ENCODE measurements at regions not wholly inside any gene's neighbourhood (a gene's known extent, or its start where the extent isn't known, plus 50 kb on each side); places are given as distances from the start of the nearest gene placed in this dataset.

DNA sequence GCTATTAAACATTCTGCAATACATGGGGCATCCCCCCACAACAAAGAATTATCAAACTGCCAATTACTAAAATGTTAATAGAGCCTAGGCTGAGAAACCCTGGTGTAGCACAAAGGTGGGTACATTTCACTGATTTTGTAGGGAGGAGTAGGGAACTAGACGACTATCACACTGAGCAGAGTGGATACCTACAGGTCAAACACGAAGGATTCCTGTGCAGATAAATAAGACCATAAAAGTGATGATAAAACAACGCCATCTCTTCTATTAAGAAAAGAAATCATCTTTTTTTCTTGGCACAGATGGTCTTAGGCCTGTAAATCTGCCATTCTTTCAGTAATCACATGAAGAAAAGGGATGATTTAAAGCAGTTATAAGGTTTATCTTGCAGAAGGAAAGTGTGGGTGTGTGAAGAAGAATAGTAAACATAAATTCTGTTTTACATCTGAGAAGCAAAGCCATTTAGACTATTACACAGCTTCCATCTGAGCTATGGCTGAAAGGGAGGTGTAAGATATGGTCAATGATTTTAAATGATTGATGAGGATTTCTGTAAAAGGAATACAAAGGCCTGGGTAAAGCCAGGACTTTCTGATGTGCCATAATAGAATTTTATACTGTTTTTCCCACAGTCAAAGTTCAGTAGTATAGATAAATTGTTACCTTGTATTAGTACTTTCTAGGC, 429.4 kb upstream of the GOT2 start:
- TF ChIP-seq POLR2A (IDR thresholded peaks at IDR 0.05): no peak
- TF ChIP-seq, protein P1, sequence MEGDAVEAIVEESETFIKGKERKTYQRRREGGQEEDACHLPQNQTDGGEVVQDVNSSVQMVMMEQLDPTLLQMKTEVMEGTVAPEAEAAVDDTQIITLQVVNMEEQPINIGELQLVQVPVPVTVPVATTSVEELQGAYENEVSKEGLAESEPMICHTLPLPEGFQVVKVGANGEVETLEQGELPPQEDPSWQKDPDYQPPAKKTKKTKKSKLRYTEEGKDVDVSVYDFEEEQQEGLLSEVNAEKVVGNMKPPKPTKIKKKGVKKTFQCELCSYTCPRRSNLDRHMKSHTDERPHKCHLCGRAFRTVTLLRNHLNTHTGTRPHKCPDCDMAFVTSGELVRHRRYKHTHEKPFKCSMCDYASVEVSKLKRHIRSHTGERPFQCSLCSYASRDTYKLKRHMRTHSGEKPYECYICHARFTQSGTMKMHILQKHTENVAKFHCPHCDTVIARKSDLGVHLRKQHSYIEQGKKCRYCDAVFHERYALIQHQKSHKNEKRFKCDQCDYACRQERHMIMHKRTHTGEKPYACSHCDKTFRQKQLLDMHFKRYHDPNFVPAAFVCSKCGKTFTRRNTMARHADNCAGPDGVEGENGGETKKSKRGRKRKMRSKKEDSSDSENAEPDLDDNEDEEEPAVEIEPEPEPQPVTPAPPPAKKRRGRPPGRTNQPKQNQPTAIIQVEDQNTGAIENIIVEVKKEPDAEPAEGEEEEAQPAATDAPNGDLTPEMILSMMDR (IDR thresholded peaks at IDR 0.05): no peak
- TF ChIP-seq EP300 (IDR thresholded peaks at IDR 0.05): no peak
- no peaks in the 10 kb centered on the region for H3K27me3 ChIP-seq
- WGBS, 3 donors: 4 to 9% (median 5%) methylated on average over 3 of the region's 3 CpGs
- no peak overlapping the region for H3K27ac ChIP-seq
- no peaks in the 10 kb centered on the region for H3K9me3 ChIP-seq
- no peak overlapping the region for H3K4me3 ChIP-seq
- no peaks in the 10 kb centered on the region for H3K36me3 ChIP-seq
- DNase-seq: no peak
- intact Hi-C loops (cut with DNase I): no loop called here
- no peaks in the 10 kb centered on the region for H3K4me1 ChIP-seq (ENCODE audit: insufficient read depth)

DNA sequence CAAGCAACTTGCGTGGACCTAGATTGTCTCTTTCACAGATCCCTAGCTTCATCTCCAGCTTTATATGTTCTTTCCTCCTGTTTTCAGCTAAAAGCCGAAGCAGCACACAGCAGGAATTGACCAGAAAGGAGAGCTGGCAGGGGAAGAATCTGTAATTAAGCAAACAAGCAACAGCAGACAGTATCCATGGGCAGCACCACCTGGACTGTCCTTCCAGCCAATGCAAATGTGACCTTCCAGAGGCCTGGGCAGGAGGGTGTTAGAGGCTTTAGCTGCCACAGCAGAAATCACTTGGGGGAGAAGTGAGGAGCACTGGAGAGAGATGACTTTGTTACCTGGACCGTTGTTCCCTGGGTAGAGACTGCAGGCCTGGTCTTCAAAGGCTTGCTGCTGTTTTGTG, 427.6 kb upstream of the GOT2 start:
- intact Hi-C loops (cut with DNase I): no loop called here
- Histone ChIP-seq H3K27me3 (no peaks in the 10 kb centered on the region), H3K27ac (no peak overlapping the region), H3K4me1 (ENCODE audit: insufficient read depth) (no peaks in the 10 kb centered on the region), H3K9me3 (no peaks in the 10 kb centered on the region), H3K4me3 (no peak overlapping the region), H3K36me3 (no peaks in the 10 kb centered on the region)
- WGBS, 3 donors: 71 to 76% (median 71%) methylated on average over 3 of the region's 3 CpGs
- DNase-seq: no peak
- TF ChIP-seq, protein P1 (IDR thresholded peaks at IDR 0.05): no peak
- TF ChIP-seq POLR2A (IDR thresholded peaks at IDR 0.05) (no peak), EP300 (IDR thresholded peaks at IDR 0.05) (no peak)

DNA sequence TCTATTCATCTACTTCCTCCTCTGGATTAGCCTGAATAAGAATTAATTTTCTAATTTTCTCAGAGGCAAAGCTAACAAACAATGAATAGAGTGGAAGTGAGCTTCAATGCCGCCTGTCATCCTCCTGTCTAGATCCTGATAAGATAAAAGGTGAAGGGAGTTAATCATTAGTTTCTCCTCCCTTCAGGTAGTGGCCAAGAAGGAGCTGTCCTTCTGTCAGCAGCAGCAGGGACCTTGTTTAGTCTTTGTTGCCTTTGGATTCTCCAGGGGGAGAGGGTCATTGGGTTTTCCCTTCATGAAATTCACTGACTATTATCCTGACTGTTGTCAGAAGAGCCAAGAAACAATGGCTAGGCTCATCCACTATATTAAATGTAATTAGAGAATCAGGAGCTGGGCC, 420.2 kb upstream of the GOT2 start:
- Histone ChIP-seq H3K9me3 (no peaks in the 10 kb centered on the region), H3K36me3 (no peaks in the 10 kb centered on the region), H3K4me1 (ENCODE audit: insufficient read depth) (no peaks in the 10 kb centered on the region), H3K27ac (no peak overlapping the region), H3K27me3 (no peaks in the 10 kb centered on the region), H3K4me3 (no peak overlapping the region)
- DNase-seq: no peak
- intact Hi-C loops (cut with DNase I): loop anchor here in 1 of 4 donors (10.0 kb wide), 1 partner anchor 1181 kb away; no protein-coding TSS in a partner anchor
- TF ChIP-seq, protein P1 (IDR thresholded peaks at IDR 0.05): no peak
- WGBS, 3 donors: 25 to 56% (median 38%) methylated on average over 1 of the region's 1 CpG

- Histone ChIP-seq H3K27me3 (no peaks in the 10 kb centered on the region), H3K27ac (no peak overlapping the region), H3K4me1 (ENCODE audit: insufficient read depth) (no peaks in the 10 kb centered on the region), H3K36me3 (no peaks in the 10 kb centered on the region), H3K4me3 (no peak overlapping the region), H3K9me3 (no peaks in the 10 kb centered on the region)
- WGBS, 3 donors: 70 to 86% (median 82%) methylated on average over 2 of the region's 2 CpGs
- no peak for DNase-seq
- TF ChIP-seq, protein P1 (IDR thresholded peaks at IDR 0.05): no peak
- no peak for TF ChIP-seq EP300 (IDR thresholded peaks at IDR 0.05)
- no peak for TF ChIP-seq POLR2A (IDR thresholded peaks at IDR 0.05)
- intact Hi-C loops (cut with DNase I): no loop called here
Observed at GRCh38 chr16:59148769-59149155, 414.6 kb upstream of the GOT2 start.

Data from ovary (tissue), 7 donors.